Gastrocnemius medialis (tissue), 4 donors: ENCODE measurements at regions not wholly inside any gene's neighbourhood (a gene's known extent, or its start where the extent isn't known, plus 50 kb on each side); places are given as distances from the start of the nearest gene placed in this dataset.

Experiments
- ATAC-seq, 2 donors: fragments of 150-250 bp; one replicate each; pipeline ENCODE4 v1.9.1; 2016
- DNase-seq, 2 donors: peaks; one replicate each; pipeline ENCODE4 v3.0.0-alpha.2; 2019
- H3K27ac ChIP-seq, 4 donors: fragments of 200-600 bp; sonication (generic); 1 replicate in 1 of 4; 2 replicates in 3 of 4; pipeline ENCODE4 v1.5.1; 2016 to 2018; ENCODE audit warnings: mild to moderate bottlenecking in 2 of 4, moderate library complexity in 1 of 4
- H3K27me3 ChIP-seq, 3 donors: fragments of 200-600 bp; sonication (generic) in 2 of 3; 1 replicate in 1 of 3; 2 replicates in 2 of 3; pipeline versions ENCODE4 v1.5.1 to v1.6.0; 2016 to 2019; ENCODE audit warnings: mild to moderate bottlenecking in 1 of 3, moderate library complexity in 1 of 3
- H3K36me3 ChIP-seq, 2 donors: fragments of 200-600 bp; sonication (generic) in 1 of 2; one replicate each; pipeline ENCODE4 v1.5.1; 2017 to 2018
- H3K4me1 ChIP-seq, 2 donors: fragments of 200-600 bp; sonication (generic) in 1 of 2; one replicate each; pipeline ENCODE4 v1.5.1; 2016 to 2017; ENCODE audit warnings: mild to moderate bottlenecking in 2 of 2
- H3K4me3 ChIP-seq, 4 donors: fragments of 200-600 bp; sonication (generic) in 3 of 4; 1 replicate in 1 of 4; 2 replicates in 3 of 4; pipeline ENCODE4 v1.5.1; 2016 to 2019; ENCODE audit warnings: mild to moderate bottlenecking in 2 of 4
- H3K9me3 ChIP-seq, 3 donors: fragments of 200-600 bp; sonication (generic) in 2 of 3; 1 replicate in 1 of 3; 2 replicates in 2 of 3; pipeline ENCODE4 v1.5.1; 2016 to 2019
- POLR2A ChIP-seq, 2 donors: fragments of 450-650 bp; IDR thresholded peaks; one replicate each; pipeline ENCODE4 v1.6.1; 2017; ENCODE audit warnings: antibody characterized with exemption in 2 of 2, mild to moderate bottlenecking in 2 of 2, moderate library complexity in 2 of 2
- in situ Hi-C, 4 donors: fragments of 200-750 bp; cut with MboI; loops; one replicate each; pipeline versions ENCODE4 v1.15.0 to v1.8.0; 2017; ENCODE audit warnings: low sequenced_read_pairs in 4 of 4
- intact Hi-C: fragments of 100-400 bp; cut with DNase I; formaldehyde crosslinking; loops from one replicate; pipeline ENCODE4 v1.15.1; 2023; ENCODE audit warnings: low total_unique reads
- TF ChIP-seq, protein P1 (sequence below), 5 experiments: fragments of 450-650 bp in 3 of 5; fragments of 200-600 bp in 2 of 5; sonication (generic) in 2 of 5; IDR thresholded peaks in 4 of 5; conservative IDR thresholded peaks in 1 of 5; 1 replicate in 4 of 5; 2 replicates in 1 of 5; pipeline ENCODE4 v1.5.1; 2016 to 2019; ENCODE audit warnings: antibody characterized with exemption in 5 of 5, mild to moderate bottlenecking in 3 of 5, moderate library complexity in 3 of 5

DNA sequence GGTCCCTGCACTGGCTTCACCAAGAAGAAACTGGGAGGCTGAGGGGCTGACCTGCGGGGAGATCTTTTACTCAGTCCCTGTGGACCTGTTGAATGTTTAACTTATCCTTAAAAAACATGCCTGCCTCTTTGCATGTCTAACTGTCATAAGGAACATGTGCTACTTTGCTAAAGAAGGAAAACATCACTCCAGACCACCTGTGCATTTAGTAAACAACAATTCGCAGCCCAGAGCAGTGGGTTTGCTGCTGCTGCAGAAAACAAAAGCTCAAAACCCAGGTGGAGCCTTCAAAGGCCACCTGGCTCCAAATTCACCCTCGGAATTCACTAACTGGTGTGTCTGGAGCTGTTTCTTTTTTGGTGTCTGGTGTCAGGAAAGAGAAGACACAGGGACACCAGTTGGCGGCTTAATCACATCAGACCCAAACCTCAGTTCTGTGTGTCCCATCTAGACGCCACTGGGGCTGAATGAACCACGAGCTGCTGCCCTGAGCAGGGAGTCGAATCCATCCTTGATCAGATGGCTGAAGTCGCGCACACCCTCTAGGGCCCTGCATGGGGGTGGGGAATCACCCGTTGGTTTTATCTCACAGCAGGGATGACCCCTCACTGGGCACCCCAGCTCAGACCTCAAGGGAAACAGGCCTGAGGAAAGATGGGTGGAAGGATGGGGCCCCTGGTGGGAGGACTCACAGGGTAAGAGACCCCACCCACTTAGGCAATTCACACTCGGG lies 344.3 kb downstream of the PREX1 start:
- intact Hi-C loops (no loop called here), in situ Hi-C loops (no loop called here)
- Histone ChIP-seq H3K27me3 (peaks cover 0 to 20% (median 0%) of the 10 kb centered on the region in 3 donors), H3K4me1 (no peaks in the 10 kb centered on the region), H3K27ac (no peak overlapping the region), H3K36me3 (no peaks in the 10 kb centered on the region), H3K4me3 (no peak overlapping the region), H3K9me3 (no peaks in the 10 kb centered on the region)
- no peak for TF ChIP-seq POLR2A (IDR thresholded peaks at IDR 0.05)
- TF ChIP-seq, protein P1, sequence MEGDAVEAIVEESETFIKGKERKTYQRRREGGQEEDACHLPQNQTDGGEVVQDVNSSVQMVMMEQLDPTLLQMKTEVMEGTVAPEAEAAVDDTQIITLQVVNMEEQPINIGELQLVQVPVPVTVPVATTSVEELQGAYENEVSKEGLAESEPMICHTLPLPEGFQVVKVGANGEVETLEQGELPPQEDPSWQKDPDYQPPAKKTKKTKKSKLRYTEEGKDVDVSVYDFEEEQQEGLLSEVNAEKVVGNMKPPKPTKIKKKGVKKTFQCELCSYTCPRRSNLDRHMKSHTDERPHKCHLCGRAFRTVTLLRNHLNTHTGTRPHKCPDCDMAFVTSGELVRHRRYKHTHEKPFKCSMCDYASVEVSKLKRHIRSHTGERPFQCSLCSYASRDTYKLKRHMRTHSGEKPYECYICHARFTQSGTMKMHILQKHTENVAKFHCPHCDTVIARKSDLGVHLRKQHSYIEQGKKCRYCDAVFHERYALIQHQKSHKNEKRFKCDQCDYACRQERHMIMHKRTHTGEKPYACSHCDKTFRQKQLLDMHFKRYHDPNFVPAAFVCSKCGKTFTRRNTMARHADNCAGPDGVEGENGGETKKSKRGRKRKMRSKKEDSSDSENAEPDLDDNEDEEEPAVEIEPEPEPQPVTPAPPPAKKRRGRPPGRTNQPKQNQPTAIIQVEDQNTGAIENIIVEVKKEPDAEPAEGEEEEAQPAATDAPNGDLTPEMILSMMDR (IDR thresholded peaks at IDR 0.05 in 4 of 5, conservative IDR thresholded peaks at IDR 0.05 in 1 of 5) = no peak
- no peak for ATAC-seq
- DNase-seq = no peak

DNA sequence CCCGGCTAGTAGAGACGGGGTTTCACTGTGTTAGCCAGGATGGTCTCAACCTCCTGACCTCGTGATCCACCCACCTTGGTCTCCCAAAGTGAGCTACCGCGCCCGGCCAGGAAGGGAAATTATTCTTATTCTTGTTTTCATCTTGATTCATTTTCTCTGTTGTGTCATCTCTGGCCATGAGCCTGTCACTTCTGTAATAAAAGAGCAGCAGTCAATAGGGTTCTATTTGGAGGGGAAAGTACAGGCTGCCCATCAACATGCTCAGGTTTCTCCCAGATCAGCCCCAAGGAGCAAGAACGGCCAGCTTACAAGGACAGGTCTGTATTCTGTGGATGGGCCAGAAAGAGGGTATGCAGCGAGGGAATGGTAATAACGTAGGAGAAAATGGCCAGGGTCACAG lies 345.0 kb downstream of the PREX1 start:
- in situ Hi-C loops = no loop called here

DNA sequence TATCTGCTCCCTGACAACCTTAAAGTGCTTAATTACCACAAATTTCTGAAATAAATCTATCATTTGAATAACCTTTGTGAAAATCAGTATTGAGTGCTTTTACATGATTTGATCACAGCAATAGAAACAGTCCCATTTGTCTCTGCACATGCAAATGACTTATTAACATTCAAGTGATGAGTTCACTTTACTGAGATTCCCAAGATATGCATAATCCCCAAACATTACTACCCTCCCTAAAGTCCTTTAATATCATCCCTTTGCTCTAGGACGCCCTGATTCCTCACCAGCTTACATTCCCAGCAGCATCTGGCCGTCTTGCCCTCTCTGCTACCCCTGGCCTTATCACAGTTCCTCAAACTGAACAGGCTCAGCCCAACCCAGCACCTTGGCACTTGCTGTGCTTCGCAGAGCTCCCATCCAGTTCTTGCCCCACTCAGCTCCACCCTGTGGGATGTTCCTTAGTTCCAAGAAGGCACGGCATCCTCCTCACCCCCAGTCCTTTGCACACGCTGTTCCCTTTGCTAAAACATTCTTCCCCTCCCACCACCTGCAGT lies 347.5 kb downstream of the PREX1 start:
- no peak for DNase-seq
- intact Hi-C loops = no loop called here
- Histone ChIP-seq H3K4me3 (no peak overlapping the region), H3K36me3 (no peaks in the 10 kb centered on the region), H3K27me3 (peaks cover 0 to 5% (median 0%) of the 10 kb centered on the region in 3 donors), H3K9me3 (no peaks in the 10 kb centered on the region), H3K4me1 (no peaks in the 10 kb centered on the region), H3K27ac (no peak overlapping the region)
- TF ChIP-seq, protein P1 (IDR thresholded peaks at IDR 0.05 in 4 of 5, conservative IDR thresholded peaks at IDR 0.05 in 1 of 5) = no peak
- no peak for TF ChIP-seq POLR2A (IDR thresholded peaks at IDR 0.05)
- in situ Hi-C loops = no loop called here
- ATAC-seq = no peak

More for the DNA sequence above, 345.0 kb downstream of the PREX1 start:
- no peaks in the 10 kb centered on the region for H3K36me3 ChIP-seq
- no peak overlapping the region for H3K4me3 ChIP-seq
- no peak overlapping the region for H3K27ac ChIP-seq
- no peaks in the 10 kb centered on the region for H3K4me1 ChIP-seq
- peaks cover 0 to 19% (median 0%) of the 10 kb centered on the region in 3 donors for H3K27me3 ChIP-seq
- DNase-seq = no peak
- TF ChIP-seq, protein P1 (IDR thresholded peaks at IDR 0.05 in 4 of 5, conservative IDR thresholded peaks at IDR 0.05 in 1 of 5) = no peak
- TF ChIP-seq POLR2A (IDR thresholded peaks at IDR 0.05) = no peak
- intact Hi-C loops = no loop called here
- no peaks in the 10 kb centered on the region for H3K9me3 ChIP-seq
- no peak for ATAC-seq

DNA sequence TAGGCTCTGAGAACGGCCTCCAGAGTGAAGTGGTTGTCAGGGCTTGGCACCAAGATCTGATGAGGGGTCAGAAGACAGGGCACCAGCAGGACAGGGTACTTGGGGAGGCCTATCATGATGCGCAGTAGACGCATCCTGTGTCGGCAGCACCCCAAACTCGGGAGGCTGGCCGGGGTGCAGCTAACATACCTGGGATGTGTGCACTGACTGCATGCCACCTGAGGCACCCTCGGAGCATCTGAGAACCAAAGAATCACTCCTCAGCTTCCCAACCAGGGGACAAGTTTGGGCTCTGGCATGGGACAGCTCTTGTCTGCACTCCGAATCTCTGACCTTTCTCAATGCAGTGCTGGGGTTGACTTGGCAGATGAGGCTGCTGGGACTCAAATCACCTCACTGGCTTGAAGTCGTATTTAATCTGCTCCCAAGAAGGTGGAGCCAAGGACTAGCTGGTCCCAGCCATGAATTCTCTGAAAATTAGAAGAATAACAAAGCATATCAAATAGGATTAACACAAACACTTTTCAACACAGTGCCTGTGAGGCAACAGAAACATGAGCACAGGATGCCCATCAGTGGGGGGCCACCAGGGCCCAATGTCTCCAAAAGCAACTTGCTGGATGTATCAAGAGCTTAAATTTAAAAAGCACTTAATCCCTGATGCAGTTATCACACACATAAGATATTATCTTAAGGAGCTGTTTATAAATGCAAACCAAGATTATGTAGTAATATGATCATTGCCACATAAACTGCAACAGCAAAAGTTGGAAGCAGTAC lies 348.8 kb downstream of the PREX1 start:
- Histone ChIP-seq H3K4me1 (no peaks in the 10 kb centered on the region), H3K9me3 (no peaks in the 10 kb centered on the region), H3K36me3 (no peaks in the 10 kb centered on the region), H3K27ac (no peak overlapping the region), H3K27me3 (peaks cover 0 to 5% (median 0%) of the 10 kb centered on the region in 3 donors), H3K4me3 (no peak overlapping the region)
- no peak for DNase-seq
- TF ChIP-seq, protein P1 (IDR thresholded peaks at IDR 0.05 in 4 of 5, conservative IDR thresholded peaks at IDR 0.05 in 1 of 5) = no peak
- no peak for TF ChIP-seq POLR2A (IDR thresholded peaks at IDR 0.05)
- in situ Hi-C loops = no loop called here
- ATAC-seq = no peak
- intact Hi-C loops = no loop called here
